PC-9 (cell line): ENCODE measurements at regions not wholly inside any gene's neighbourhood (a gene's known extent, or its start where the extent isn't known, plus 50 kb on each side); places are given as distances from the start of the nearest gene placed in this dataset.

Source experiments
- BruUV-seq: library from RNA; stranded (reverse); fragments of 400-500 nt; replicated peaks from 2 replicates; lab custom pipeline; 2021; lab: Mats Ljungman, UMichigan
- CTCF ChIA-PET: fragments of 300-600 bp; sonication (Branson Sonifier 250); formaldehyde crosslinking; loops from one replicate; lab custom pipeline; 2022; ENCODE audit warnings: antibody characterized with exemption; lab: Charles Lee
- POLR2A ChIA-PET: fragments of 300-600 bp; sonication (Branson Sonifier 250); formaldehyde crosslinking; loops from one replicate; lab custom pipeline; 2022; ENCODE audit warnings: antibody characterized with exemption; ENCODE audit not compliant: unreplicated experiment; lab: Charles Lee
- DNase-seq, 2 experiments: peaks; one replicate each; pipeline versions ENCODE4 v3.0.0 to v3.0.0-alpha.2; 2015 to 2022; ENCODE audit warnings: mixed read lengths in 1 of 2
- H2AFZ ChIP-seq: fragments of 200-600 bp; sonication (generic); 2 replicates; pipeline ENCODE4 v1.8.1; 2017; ENCODE audit warnings: antibody characterized with exemption
- H3F3A ChIP-seq: fragments of 200-600 bp; sonication (generic); 2 replicates; pipeline ENCODE4 v1.8.1; 2017; ENCODE audit warnings: antibody characterized with exemption, mild to moderate bottlenecking, low read depth; ENCODE audit not compliant: insufficient read depth
- H3K27ac ChIP-seq: fragments of 200-600 bp; sonication (generic); 2 replicates; pipeline ENCODE4 v1.6.1; 2016; ENCODE audit warnings: mixed run types
- H3K27me3 ChIP-seq: fragments of 200-600 bp; sonication (generic); 2 replicates; pipeline ENCODE4 v1.6.1; 2016; ENCODE audit warnings: low read depth, mixed run types; ENCODE audit not compliant: insufficient read depth
- H3K36me3 ChIP-seq: fragments of 200-600 bp; sonication (generic); 2 replicates; pipeline ENCODE4 v1.6.1; 2016; ENCODE audit warnings: low read depth, mixed run types
- H3K4me1 ChIP-seq: fragments of 200-600 bp; sonication (generic); replicated peaks from 2 replicates; pipeline ENCODE4 v1.6.1; 2016; ENCODE audit warnings: mixed run types; ENCODE audit not compliant: insufficient read depth
- H3K4me2 ChIP-seq: fragments of 200-600 bp; sonication (generic); 2 replicates; pipeline ENCODE4 v1.6.1; 2017; ENCODE audit warnings: mixed run types
- H3K4me3 ChIP-seq: fragments of 200-600 bp; sonication (generic); 2 replicates; pipeline ENCODE4 v1.6.1; 2016; ENCODE audit warnings: mixed run types
- H3K79me2 ChIP-seq: fragments of 200-600 bp; sonication (generic); 2 replicates; pipeline ENCODE4 v1.6.1; 2017; ENCODE audit warnings: low read depth, mixed run types
- H3K9me2 ChIP-seq: fragments of 200-600 bp; sonication (generic); 2 replicates; pipeline ENCODE4 v1.8.1; 2017; ENCODE audit warnings: mild to moderate bottlenecking; ENCODE audit not compliant: insufficient read depth
- H3K9me3 ChIP-seq: fragments of 200-600 bp; sonication (generic); 2 replicates; pipeline ENCODE4 v1.8.1; 2016; ENCODE audit warnings: low read depth; ENCODE audit not compliant: insufficient read depth
- H4K20me1 ChIP-seq: fragments of 200-600 bp; sonication (generic); 2 replicates; pipeline ENCODE4 v1.8.1; 2017; ENCODE audit not compliant: insufficient read depth
- CTCF ChIP-seq: fragments of 200-600 bp; sonication (generic); conservative IDR thresholded peaks from 2 replicates; pipeline ENCODE4 v1.6.1; 2017; ENCODE audit warnings: mixed run types, antibody characterized with exemption, mild to moderate bottlenecking, moderate library complexity
- EZH2 ChIP-seq: fragments of 200-600 bp; sonication (generic); IDR thresholded peaks from 2 replicates; pipeline ENCODE4 v1.8.0; 2017; ENCODE audit warnings: antibody characterized with exemption, low read depth
- intact Hi-C: fragments of 100-400 bp; cut with micrococcal nuclease; formaldehyde crosslinking; loops from one replicate; pipeline ENCODE4 v1.10.0; 2022; ENCODE audit not compliant: unreplicated experiment

DNA sequence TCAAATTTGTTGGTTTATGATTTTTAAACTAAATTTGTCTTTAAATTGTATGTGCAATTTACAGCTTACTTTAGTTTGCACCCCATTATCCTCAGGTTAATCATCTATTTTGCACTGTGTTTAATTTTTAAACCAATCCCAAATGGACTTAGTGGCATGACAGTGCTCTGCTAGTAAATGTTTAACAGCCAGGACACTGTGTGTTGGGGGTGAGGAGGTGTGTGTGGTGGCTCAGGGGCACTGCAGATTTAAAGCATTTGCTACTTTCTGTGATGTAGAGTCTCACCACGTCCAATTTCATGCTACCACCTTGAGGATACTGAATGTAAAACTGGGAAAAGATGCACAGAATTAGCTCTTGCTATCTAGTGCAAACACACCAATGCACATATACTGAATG, 225.7 kb downstream of the HAO1 start:
- Histone ChIP-seq H3K36me3 (no peaks in the 10 kb centered on the region), H4K20me1 (no peaks in the 10 kb centered on the region), H3K4me1 (no peaks in the 10 kb centered on the region), H3K79me2 (no peaks in the 10 kb centered on the region), H2AFZ (no peak overlapping the region), H3K4me3 (no peak overlapping the region), H3K4me2 (no peak overlapping the region), H3K27ac (no peak overlapping the region), H3K9me2 (no peaks in the 10 kb centered on the region), H3K27me3 (0 out of 2 replicates have a peak, but pooled peaks cover 2% of the 10 kb centered on the region), H3K9me3 (no peaks in the 10 kb centered on the region), H3F3A (no peaks in the 10 kb centered on the region)
- TF ChIP-seq EZH2 (no peak), CTCF (no peak)
- POLR2A ChIA-PET, result no interaction called here
- no TSS peak for BruUV-seq
- no peak for DNase-seq
- CTCF ChIA-PET, result no interaction called here
- intact Hi-C loops, result no loop called here

- no peak overlapping the region for H3K27ac ChIP-seq
- no peak overlapping the region for H2AFZ ChIP-seq
- H3K36me3 ChIP-seq, result no peaks in the 10 kb centered on the region
- H3K79me2 ChIP-seq, result no peaks in the 10 kb centered on the region
- ChIA-PET CTCF (no interaction called here), POLR2A (no interaction called here)
- no peak overlapping the region for H3K4me2 ChIP-seq
- no peak overlapping the region for H3K4me3 ChIP-seq
- H4K20me1 ChIP-seq, result no peaks in the 10 kb centered on the region
- no peaks in the 10 kb centered on the region for H3K4me1 ChIP-seq
- DNase-seq, result no peak
- H3K27me3 ChIP-seq, result 0 out of 2 replicates have a peak, but pooled peaks cover 6% of the 10 kb centered on the region
- intact Hi-C loops, result no loop called here
- BruUV-seq, result no TSS peak
- no peak for TF ChIP-seq CTCF
- TF ChIP-seq EZH2, result no peak
- H3F3A ChIP-seq, result no peaks in the 10 kb centered on the region
- no peaks in the 10 kb centered on the region for H3K9me2 ChIP-seq
- no peaks in the 10 kb centered on the region for H3K9me3 ChIP-seq
Observed at GRCh38 chr20:7716286-7716972, 223.8 kb downstream of the HAO1 start.

DNA sequence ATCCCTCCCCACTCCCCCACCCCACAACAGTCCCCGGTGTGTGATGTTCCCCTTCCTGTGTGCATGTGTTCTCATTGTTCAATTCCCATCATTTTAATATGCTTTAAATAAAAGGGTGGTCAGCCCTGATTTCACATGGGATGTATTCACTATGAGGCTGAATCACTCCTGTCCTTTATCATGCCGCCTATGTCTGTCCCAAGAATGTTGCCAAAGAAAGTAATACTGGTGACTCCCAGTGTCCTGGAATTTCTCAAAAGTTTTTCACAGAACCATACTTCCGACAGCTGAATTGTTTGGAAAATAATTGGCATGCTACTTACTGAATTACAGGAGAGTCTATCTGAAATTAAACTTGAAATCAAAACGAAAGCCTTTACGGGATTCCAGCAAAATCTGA, 217.7 kb downstream of the HAO1 start:
- ChIA-PET CTCF (no interaction called here), POLR2A (no interaction called here)
- no peaks in the 10 kb centered on the region for H3K9me3 ChIP-seq
- no peaks in the 10 kb centered on the region for H4K20me1 ChIP-seq
- no TSS peak for BruUV-seq
- no peaks in the 10 kb centered on the region for H3K79me2 ChIP-seq
- H3K27me3 ChIP-seq, result 0 out of 2 replicates have a peak, but pooled peaks cover 6% of the 10 kb centered on the region
- H3K4me1 ChIP-seq, result no peaks in the 10 kb centered on the region
- H3K4me2 ChIP-seq, result no peak overlapping the region
- intact Hi-C loops, result no loop called here
- no peaks in the 10 kb centered on the region for H3K9me2 ChIP-seq
- no peak overlapping the region for H3K4me3 ChIP-seq
- no peaks in the 10 kb centered on the region for H3F3A ChIP-seq
- no peak overlapping the region for H3K27ac ChIP-seq
- no peaks in the 10 kb centered on the region for H3K36me3 ChIP-seq
- DNase-seq, result no peak
- TF ChIP-seq CTCF, result no peak
- TF ChIP-seq EZH2, result no peak
- H2AFZ ChIP-seq, result no peak overlapping the region
